HG02870 (cell line): ENCODE measurements at regions not wholly inside any gene's neighbourhood (a gene's known extent, or its start where the extent isn't known, plus 50 kb on each side); places are given as distances from the start of the nearest gene placed in this dataset.

Experiments
- ATAC-seq: cut with Tn5 transposase; IDR thresholded peaks from one replicate; pipeline ENCODE4 v1.9.1; 2021; ENCODE audit warnings: mild to moderate bottlenecking, moderate library complexity; ENCODE audit not compliant: unreplicated experiment

GRCh38 chr12:76611533-76611932 is 52.0 kb upstream of the OSBPL8 start:
- no peak for ATAC-seq

GRCh38 chr12:76614364-76614763 is 54.8 kb upstream of the OSBPL8 start:
- ATAC-seq, result no peak

GRCh38 chr12:76618031-76618430 is 58.5 kb upstream of the OSBPL8 start:
- ATAC-seq, result no peak

- peak; percentile 66 for ATAC-seq
Measured at GRCh38 chr12:76621582-76622024, 62.0 kb upstream of the OSBPL8 start.

- ATAC-seq, result no peak
Measured at GRCh38 chr12:76622351-76622750, 62.8 kb upstream of the OSBPL8 start.

- no peak for ATAC-seq
Measured at GRCh38 chr12:76622915-76623314, 63.3 kb upstream of the OSBPL8 start.

- no peak for ATAC-seq
Measured at GRCh38 chr12:76623931-76624330, 64.4 kb upstream of the OSBPL8 start.

- ATAC-seq, result no peak
Measured at GRCh38 chr12:76627346-76628135, 68.0 kb upstream of the OSBPL8 start.

GRCh38 chr12:76628745-76629144 is 69.2 kb upstream of the OSBPL8 start:
- ATAC-seq, result no peak

GRCh38 chr12:76631741-76632140 is 72.2 kb upstream of the OSBPL8 start:
- ATAC-seq, result no peak

- ATAC-seq, result no peak
Measured at GRCh38 chr12:76633415-76633814, 73.8 kb upstream of the OSBPL8 start.

GRCh38 chr12:76634133-76634532 is 74.6 kb upstream of the OSBPL8 start:
- ATAC-seq, result no peak

GRCh38 chr12:76636121-76636692 is 76.6 kb upstream of the OSBPL8 start:
- ATAC-seq, result no peak

- no peak for ATAC-seq
Measured at GRCh38 chr12:76637807-76638206, 78.2 kb upstream of the OSBPL8 start.

GRCh38 chr12:76639646-76640045 is 80.1 kb upstream of the OSBPL8 start:
- ATAC-seq, result no peak

- no peak for ATAC-seq
Measured at GRCh38 chr12:76641073-76641472, 81.5 kb upstream of the OSBPL8 start.

GRCh38 chr12:76641961-76642360 is 82.4 kb upstream of the OSBPL8 start:
- ATAC-seq, result no peak

GRCh38 chr12:76643438-76643837 is 83.9 kb upstream of the OSBPL8 start:
- no peak for ATAC-seq

- ATAC-seq, result no peak
Measured at GRCh38 chr12:76644950-76645349, 85.4 kb upstream of the OSBPL8 start.

- no peak for ATAC-seq
Measured at GRCh38 chr12:76645934-76646333, 86.4 kb upstream of the OSBPL8 start.

GRCh38 chr12:76646366-76646765 is 86.8 kb upstream of the OSBPL8 start:
- no peak for ATAC-seq

GRCh38 chr12:76649099-76649498 is 89.5 kb upstream of the OSBPL8 start:
- ATAC-seq, result no peak

GRCh38 chr12:76652402-76652801 is 92.8 kb upstream of the OSBPL8 start:
- ATAC-seq, result no peak
